NCI-H1105 (cell line): ENCODE measurements at regions not wholly inside any gene's neighbourhood (a gene's known extent, or its start where the extent isn't known, plus 50 kb on each side); places are given as distances from the start of the nearest gene placed in this dataset.

ENCODE experiments used
- DNase-seq: peaks from one replicate; lab custom pipeline; 2025; lab: John Stamatoyannopoulos, UW

GRCh38 chr15:96097661-96098060 lies 232.8 kb upstream of the NR2F2 start:
- DNase-seq, result no peak

GRCh38 chr15:96102631-96103030 lies 227.9 kb upstream of the NR2F2 start:
- DNase-seq, result no peak

- no peak for DNase-seq
Measured at GRCh38 chr15:96106181-96106580, 224.3 kb upstream of the NR2F2 start.

GRCh38 chr15:96106628-96107027 lies 223.9 kb upstream of the NR2F2 start:
- no peak for DNase-seq

- DNase-seq, result no peak
Measured at GRCh38 chr15:96107916-96108315, 222.6 kb upstream of the NR2F2 start.

GRCh38 chr15:96108405-96108804 lies 222.1 kb upstream of the NR2F2 start:
- DNase-seq, result no peak

- DNase-seq, result no peak
Measured at GRCh38 chr15:96109820-96110219, 220.7 kb upstream of the NR2F2 start.

- no peak for DNase-seq
Measured at GRCh38 chr15:96112018-96112417, 218.5 kb upstream of the NR2F2 start.

- no peak for DNase-seq
Measured at GRCh38 chr15:96115642-96116041, 214.9 kb upstream of the NR2F2 start.

GRCh38 chr15:96117270-96117669 lies 213.2 kb upstream of the NR2F2 start:
- DNase-seq, result no peak

GRCh38 chr15:96119734-96120133 lies 210.8 kb upstream of the NR2F2 start:
- no peak for DNase-seq

GRCh38 chr15:96121086-96121920 lies 209.2 kb upstream of the NR2F2 start:
- DNase-seq, result no peak

GRCh38 chr15:96122077-96123027 lies 208.1 kb upstream of the NR2F2 start:
- DNase-seq, result no peak

GRCh38 chr15:96123028-96123400 lies 207.5 kb upstream of the NR2F2 start:
- no peak for DNase-seq

GRCh38 chr15:96123630-96124187 lies 206.8 kb upstream of the NR2F2 start:
- DNase-seq, result no peak

GRCh38 chr15:96124436-96124835 lies 206.1 kb upstream of the NR2F2 start:
- DNase-seq, result no peak

- no peak for DNase-seq
Measured at GRCh38 chr15:96125721-96126415, 204.6 kb upstream of the NR2F2 start.

GRCh38 chr15:96126859-96127258 lies 203.6 kb upstream of the NR2F2 start:
- DNase-seq, result no peak

- no peak for DNase-seq
Measured at GRCh38 chr15:96130734-96131133, 199.8 kb upstream of the NR2F2 start.

- no peak for DNase-seq
Measured at GRCh38 chr15:96132126-96132525, 198.4 kb upstream of the NR2F2 start.

- DNase-seq, result no peak
Measured at GRCh38 chr15:96135166-96136093, 195.1 kb upstream of the NR2F2 start.
